ENCODE measurements at regions not wholly inside any gene's neighbourhood (a gene's known extent, or its start where the extent isn't known, plus 50 kb on each side); places are given as distances from the start of the nearest gene placed in this dataset.

GRCh38 chr1:239989990-239990389 is 101.7 kb upstream of the FMN2 start:
- ChIA-PET CTCF (ENCODE audit: partially characterized antibody) (interaction anchor here (2.3 to 4.8 kb wide), 2 partner anchors 16 to 40 kb away, joined by 8 to 69 read pairs; no protein-coding TSS in a partner anchor), POLR2A (ENCODE audit: partially characterized antibody) (no interaction called here)
- FAIRE-seq: no peak
- TF ChIP-seq RBBP5 (IDR thresholded peaks at IDR 0.05; ENCODE audit: borderline replicate concordance, low read depth, low read length) (no peak), USF2 (IDR thresholded peaks at IDR 0.05; ENCODE audit: low read length) (no peak), BRCA1 (IDR thresholded peaks at IDR 0.05; ENCODE audit: low read depth, low read length) (no peak), TCF12 (IDR thresholded peaks at IDR 0.05; ENCODE audit: low read depth, low read length) (no peak), KDM1A (IDR thresholded peaks at IDR 0.05; ENCODE audit: borderline replicate concordance, low read length) (no peak), KDM5A (IDR thresholded peaks at IDR 0.05; ENCODE audit: low read length) (no peak), BCL11A (IDR thresholded peaks at IDR 0.05; ENCODE audit: low read depth in 2 of 2, low read length in 2 of 2) (no peak), GABPA (IDR thresholded peaks at IDR 0.05; ENCODE audit: borderline replicate concordance, insufficient read depth, low read length) (no peak)

More at GRCh38 chr1:239989990-239990389, 101.7 kb upstream of the FMN2 start:
- no peak overlapping the region for H2BK15ac ChIP-seq (ENCODE audit: low read length)
- no peak overlapping the region for H2BK12ac ChIP-seq (ENCODE audit: low read depth, low read length)
- H2AFZ ChIP-seq (ENCODE audit: low read length): no peak overlapping the region
- no peak overlapping the region for H4K8ac ChIP-seq (ENCODE audit: extremely low read depth, insufficient read depth, low read length)
- H3K56ac ChIP-seq (replicated peaks; ENCODE audit: insufficient read length, low read depth, low read length): no peak overlapping the region
- no peak overlapping the region for H2BK120ac ChIP-seq (replicated peaks; ENCODE audit: low read depth, low read length)
- H2BK20ac ChIP-seq (ENCODE audit: low read length): no peak overlapping the region
- 100% methylated on average over 2 of the region's 2 CpGs; no CpG with 5 or more reads in 1 of the 2 experiments for WGBS, 2 experiments (ENCODE audit: extremely low coverage in 1 of 2, insufficient coverage in 1 of 2, insufficient read length in 1 of 2, insufficient replicate concordance in 2 of 2, low coverage in 1 of 2, low lambda C conversion rate in 2 of 2, missing lambda C conversion rate in 1 of 2)
- no peak overlapping the region for H3K23ac ChIP-seq (ENCODE audit: insufficient read length)
- H3K9ac ChIP-seq (replicated peaks in 1 of 4; ENCODE audit: extremely low read depth in 1 of 4, low read depth in 3 of 4, low read length in 3 of 4): no peak overlapping the region
- H2BK5ac ChIP-seq (ENCODE audit: low read depth, low read length): no peak overlapping the region
- H3K4me2 ChIP-seq (ENCODE audit: insufficient read depth in 1 of 2, low read depth in 2 of 2, low read length in 2 of 2): no peak overlapping the region
- no peaks in the 10 kb centered on the region for H3K4me1 ChIP-seq (replicated peaks in 1 of 4; ENCODE audit: control insufficient read depth in 3 of 4, insufficient read depth in 4 of 4, low read length in 3 of 4)
- H3K79me1 ChIP-seq (ENCODE audit: low read depth, low read length): no peaks in the 10 kb centered on the region
- no peak overlapping the region for H4K91ac ChIP-seq (replicated peaks; ENCODE audit: insufficient read length, low read length)
- H3K79me2 ChIP-seq (ENCODE audit: control insufficient read depth in 1 of 2, insufficient read depth in 2 of 2, low read length in 2 of 2): no peaks in the 10 kb centered on the region
- H4K5ac ChIP-seq (ENCODE audit: insufficient read length, low read depth, low read length): no peak overlapping the region
- H3K4ac ChIP-seq (replicated peaks; ENCODE audit: insufficient read length, low read depth, low read length): no peak overlapping the region
- H4K20me1 ChIP-seq (replicated peaks in 1 of 2; ENCODE audit: control insufficient read depth in 1 of 2, insufficient read depth in 2 of 2, low read length in 2 of 2): no peaks in the 10 kb centered on the region
- no peaks in the 10 kb centered on the region for H3K23me2 ChIP-seq (ENCODE audit: low read depth, low read length)
- no peak overlapping the region for H3K4me3 ChIP-seq (ENCODE audit: extremely low read depth in 1 of 4, insufficient read depth in 2 of 4, low read depth in 3 of 4, low read length in 4 of 4)
- no peaks in the 10 kb centered on the region for H3K27me3 ChIP-seq (replicated peaks in 1 of 4; ENCODE audit: control insufficient read depth in 3 of 4, extremely low read depth in 1 of 4, insufficient read depth in 3 of 4, low read length in 3 of 4)
- H3K18ac ChIP-seq (ENCODE audit: extremely low read depth, low read length): no peak overlapping the region
- no peaks in the 10 kb centered on the region for H3K36me3 ChIP-seq (ENCODE audit: control insufficient read depth in 2 of 4, insufficient read depth in 4 of 4, low read length in 3 of 4)
- peaks cover 13% of the 10 kb centered on the region in 2 experiments for H3K9me3 ChIP-seq (ENCODE audit: insufficient read depth in 2 of 2, low read depth in 1 of 2, low read length in 1 of 2)
- no peak overlapping the region for H3K27ac ChIP-seq (ENCODE audit: low read depth, low read length)
- H2AK5ac ChIP-seq (ENCODE audit: low read depth, low read length): no peak overlapping the region
- H3K14ac ChIP-seq (ENCODE audit: insufficient read length): no peak overlapping the region
- DNase-seq (ENCODE audit: low read depth in 1 of 2, low spot score in 2 of 2): no peak

Measured in H1 (cell line).